Inferior parietal cortex (tissue), 1 donor: ENCODE measurements at regions not wholly inside any gene's neighbourhood (a gene's known extent, or its start where the extent isn't known, plus 50 kb on each side); places are given as distances from the start of the nearest gene placed in this dataset.

ENCODE experiments used
- DNase-seq: peaks from one replicate; pipeline ENCODE4 v3.0.0-alpha.2; 2016; ENCODE audit errors: extremely low spot score

- no peak for DNase-seq
Measured at GRCh38 chr5:174310706-174311105, 265.2 kb downstream of the NSG2 start.

- no peak for DNase-seq
Measured at GRCh38 chr5:174311121-174311520, 265.6 kb downstream of the NSG2 start.

DNA sequence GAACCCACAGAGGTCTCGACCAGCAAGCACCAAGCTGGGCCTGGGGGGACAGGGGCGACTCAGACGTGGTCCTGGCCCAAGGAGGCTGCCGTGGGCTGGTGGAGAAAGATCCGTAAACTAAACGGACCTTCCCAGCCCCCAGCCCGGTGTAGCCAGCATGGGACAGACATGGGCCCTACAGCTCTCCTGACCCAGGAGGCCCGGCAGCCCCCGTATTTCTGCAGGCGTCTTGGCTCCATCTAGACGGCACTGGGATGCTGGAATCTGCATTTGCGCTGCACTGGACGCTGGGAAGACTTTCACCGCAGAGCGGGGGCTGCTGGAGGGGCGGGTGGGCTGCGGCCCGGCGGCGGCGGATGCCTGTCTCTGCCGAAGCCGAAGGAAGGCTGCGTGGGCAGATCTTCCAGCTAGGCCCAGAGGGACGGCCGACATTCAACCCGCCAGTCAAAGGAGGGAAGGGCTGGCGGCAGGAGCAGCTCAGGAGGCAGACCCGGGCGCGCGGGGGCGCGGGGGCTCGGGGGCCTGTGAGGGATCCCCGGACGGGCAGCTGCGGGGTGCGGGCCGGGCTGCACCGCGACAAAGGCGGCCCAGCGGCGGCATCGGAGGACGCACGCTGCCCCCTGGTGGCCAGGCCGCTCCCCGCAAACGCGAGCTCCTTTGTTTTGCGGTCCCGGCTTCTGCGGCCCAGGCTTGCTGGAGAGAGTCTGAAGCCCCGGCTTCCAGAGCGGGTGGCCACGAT, 266.2 kb downstream of the NSG2 start:
- peak; percentile 73 for DNase-seq

DNA sequence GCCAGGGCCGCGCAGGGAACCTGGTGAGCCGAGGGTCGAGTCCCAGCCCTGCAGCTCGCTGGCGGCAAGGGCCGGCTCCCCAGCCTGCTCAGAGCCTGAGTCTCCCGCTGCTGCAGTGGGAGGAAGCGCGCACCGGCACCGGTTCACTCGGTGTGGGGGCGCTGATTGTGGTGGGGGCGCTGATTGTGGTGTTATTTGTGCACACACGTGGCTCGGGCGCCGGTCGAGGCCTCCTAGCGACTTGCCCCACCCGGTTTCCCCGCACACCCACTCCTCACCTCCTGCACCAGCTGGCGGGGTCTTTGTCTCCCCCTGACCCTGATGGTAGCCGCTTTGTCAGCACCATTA, 266.7 kb downstream of the NSG2 start:
- DNase-seq: no peak

DNA sequence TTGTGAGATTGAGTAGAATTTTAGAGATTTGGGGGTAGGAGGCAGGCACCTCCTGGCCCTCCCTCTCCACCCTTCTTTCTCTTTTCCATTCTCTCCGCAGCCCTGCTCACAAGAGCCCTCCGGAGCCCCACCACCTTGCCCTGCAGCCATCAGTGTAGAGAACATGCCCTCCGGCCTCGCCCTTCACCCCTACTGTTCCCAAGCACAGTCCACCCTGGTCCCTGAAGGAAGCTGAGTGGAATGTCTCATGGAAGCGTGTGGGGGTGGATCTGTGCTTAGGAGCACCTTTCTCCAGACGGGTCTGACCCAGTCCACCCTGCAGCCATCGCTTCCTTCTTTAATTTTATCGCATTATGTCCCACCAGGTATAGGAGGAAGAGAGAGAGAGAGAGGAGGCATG, 267.1 kb downstream of the NSG2 start:
- no peak for DNase-seq

DNA sequence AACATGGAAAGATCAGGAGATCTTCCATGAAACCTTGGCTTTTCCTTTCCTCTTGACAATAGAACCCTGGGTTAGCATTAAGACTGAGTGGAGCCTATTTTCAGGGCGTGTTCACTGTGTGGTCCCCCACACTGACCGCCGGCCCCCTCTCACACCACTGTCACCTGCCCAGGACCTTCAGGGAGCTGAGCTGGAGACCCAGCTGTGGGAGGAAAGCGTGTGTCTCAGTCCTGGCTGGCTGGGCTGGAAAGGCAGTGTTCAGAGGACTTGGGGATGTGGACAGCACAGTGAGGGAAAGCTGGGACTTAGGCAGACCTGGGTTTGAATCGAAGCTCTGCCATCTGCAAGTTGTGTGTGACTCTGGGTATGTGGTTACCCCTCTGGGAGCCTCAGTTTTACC, 268.1 kb downstream of the NSG2 start:
- no peak for DNase-seq

- no peak for DNase-seq
Measured at GRCh38 chr5:174314261-174314660, 268.8 kb downstream of the NSG2 start.

DNA sequence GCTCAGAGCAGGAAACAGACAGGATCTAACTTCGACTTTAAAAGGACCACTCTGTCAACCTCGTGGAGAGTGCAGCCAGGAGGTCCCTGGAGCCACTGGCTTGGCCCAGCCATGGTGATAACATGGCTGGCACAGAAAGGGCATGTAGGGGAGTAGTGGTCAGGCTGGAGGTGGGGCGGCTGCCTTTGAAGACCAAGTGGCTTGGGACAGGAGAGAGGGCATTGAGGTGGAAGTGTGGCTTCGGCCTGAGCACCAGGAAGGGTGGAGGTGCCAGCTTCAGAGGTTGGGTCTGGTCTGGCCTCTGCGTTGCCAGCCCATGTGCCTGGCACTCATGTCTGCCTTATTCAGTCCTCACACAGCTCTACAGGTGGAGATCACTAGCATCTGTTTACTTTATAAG, 270.0 kb downstream of the NSG2 start:
- DNase-seq: no peak

DNA sequence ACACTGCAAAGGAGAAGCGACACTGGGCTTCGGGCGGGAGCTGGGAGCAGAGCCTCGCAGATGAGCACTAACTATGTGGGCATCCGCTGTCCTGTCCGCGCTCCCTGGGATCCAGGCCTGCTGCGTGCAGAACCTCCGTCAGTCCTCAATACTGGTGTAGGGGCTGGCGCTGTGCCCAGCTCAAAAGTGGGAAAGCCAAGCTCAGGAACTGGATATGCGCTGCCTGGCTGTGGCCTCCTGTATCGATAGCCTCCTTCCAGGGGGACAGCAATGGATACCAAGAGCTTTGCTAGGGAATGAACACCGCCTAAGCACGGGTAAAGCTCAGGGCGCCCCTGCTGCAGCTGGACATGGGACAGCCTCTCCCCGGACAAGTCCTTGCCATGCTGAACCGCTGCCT, 270.4 kb downstream of the NSG2 start:
- DNase-seq: no peak

DNA sequence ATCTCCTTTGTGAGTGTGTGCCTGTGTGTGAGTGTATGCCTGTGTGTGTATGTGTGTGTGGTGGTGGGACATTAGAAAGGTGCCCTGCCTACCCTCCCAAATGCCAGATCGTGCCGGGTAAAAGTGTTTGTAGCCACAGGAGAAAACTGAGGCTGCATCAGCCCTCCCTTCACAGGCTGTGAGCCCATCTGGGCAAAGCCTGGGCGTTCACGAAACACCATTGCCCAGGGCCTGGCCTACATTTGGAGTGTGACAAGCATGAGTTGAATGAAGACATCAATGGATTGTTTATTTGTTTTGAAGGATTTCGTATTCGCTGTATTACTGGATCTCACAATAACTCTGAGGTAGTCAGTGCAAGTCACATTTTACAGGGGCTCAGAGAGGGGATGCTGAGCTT, 270.8 kb downstream of the NSG2 start:
- DNase-seq: no peak

GRCh38 chr5:174317256-174317894, 271.9 kb downstream of the NSG2 start:
- DNase-seq: peak; percentile 74

GRCh38 chr5:174318578-174318977, 273.1 kb downstream of the NSG2 start:
- no peak for DNase-seq

DNA sequence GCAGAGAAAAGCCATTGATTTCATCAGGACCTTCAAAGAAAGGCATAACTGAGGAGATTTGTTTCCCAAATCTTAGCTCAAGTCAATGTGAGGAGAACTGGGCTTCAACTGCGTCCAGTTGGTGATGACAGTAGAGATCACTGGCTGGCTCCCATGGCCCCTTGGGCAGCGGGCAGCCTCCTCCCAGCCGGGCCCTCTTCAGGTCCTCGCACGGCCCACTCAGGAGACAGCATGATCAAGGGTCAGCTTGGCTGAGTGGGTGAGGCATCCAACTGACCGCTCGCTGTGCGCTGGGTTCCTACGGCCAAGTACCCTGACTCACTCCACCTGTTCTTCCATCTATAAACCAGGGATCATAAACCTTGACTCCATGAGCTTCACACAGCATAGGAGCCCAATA, 274.0 kb downstream of the NSG2 start:
- DNase-seq: no peak

DNA sequence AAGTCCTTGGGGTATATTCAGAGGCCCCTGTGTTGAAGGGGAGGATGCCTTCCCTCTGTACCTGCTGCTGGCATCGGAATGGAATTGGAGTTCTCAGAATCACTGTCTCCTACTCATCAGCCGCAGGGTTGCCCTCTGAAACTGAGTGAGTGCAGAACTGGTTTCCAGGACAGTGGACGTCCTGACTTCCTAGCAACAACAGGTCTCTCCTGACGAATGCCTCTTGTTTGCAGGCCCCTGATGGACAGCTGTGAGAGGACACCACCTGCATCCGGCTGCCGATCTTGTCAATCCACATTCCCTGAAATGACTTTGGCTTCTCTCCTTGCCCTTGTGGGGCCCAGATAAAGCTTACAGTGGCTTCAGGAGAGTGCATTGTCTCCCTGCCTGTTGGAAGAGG, 274.5 kb downstream of the NSG2 start:
- no peak for DNase-seq

GRCh38 chr5:174323878-174324281, 278.4 kb downstream of the NSG2 start:
- peak; percentile 56 for DNase-seq

- no peak for DNase-seq
Measured at GRCh38 chr5:174324680-174325079, 279.2 kb downstream of the NSG2 start.

DNA sequence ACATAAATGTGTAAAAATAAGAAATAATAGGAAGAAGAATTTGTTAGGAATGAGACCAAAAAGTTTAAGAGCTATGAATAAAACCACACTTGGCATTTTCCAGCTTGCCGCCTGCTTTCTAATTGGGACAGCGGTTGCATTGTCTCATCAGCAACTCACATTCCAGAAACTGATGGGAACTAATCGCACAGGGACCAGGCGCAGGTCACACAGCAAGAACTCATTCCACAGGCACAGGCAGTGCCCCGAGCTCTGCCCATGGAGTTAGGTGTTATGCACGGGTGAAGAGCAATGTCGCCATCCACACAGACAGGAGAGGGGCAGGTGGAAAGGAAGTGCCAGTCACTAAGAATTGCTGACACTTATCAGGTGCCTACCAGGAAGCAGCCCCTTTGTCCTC, 279.9 kb downstream of the NSG2 start:
- no peak for DNase-seq

DNA sequence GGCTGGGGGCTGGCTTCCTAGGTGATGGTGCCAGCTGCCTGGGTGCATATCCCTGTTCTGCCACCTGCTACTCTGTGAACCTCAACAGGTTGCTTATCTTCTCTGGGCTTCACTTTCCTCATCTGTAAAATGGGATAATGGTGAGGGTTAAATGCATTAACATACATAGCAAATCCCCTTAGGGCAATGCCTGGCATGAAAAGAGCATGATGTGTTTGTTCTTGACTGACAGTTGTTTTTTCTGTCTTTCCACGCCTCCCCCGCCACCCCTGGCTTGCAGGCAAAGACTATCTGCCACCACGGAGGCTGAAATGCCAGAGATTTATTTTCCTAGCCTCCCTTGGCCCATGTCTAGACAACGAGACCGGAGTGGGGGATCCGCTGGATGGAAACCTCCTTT, 280.5 kb downstream of the NSG2 start:
- no peak for DNase-seq

- DNase-seq: no peak
Measured at GRCh38 chr5:174326372-174326771, 280.9 kb downstream of the NSG2 start.

DNA sequence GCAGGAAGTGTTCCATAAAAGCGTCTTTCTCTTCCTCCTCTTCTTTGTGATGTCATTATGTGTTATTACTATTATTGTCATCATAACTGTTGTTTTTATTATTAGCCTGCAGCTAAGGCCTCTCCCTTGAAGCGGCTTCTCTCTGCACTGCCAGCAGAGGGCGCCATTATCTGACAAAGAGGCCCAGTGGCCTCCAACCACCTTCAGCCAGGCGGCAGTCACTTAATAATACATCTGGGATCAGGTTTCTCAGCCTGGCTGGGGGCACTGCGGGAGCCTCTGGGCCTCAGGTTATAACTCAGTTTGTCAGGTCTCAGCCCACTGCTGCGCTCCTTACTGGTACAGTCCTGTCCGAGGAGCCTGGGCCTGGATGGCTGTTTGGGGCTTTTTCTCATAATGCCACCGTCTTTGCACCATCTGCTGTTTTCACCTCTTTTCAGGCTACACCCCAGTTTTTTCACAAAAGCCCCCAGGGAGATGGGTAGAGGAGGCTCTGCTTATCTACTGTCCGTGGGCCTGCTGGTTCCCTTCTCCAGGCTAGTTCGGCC, 281.9 kb downstream of the NSG2 start:
- peak; percentile 60 for DNase-seq

DNA sequence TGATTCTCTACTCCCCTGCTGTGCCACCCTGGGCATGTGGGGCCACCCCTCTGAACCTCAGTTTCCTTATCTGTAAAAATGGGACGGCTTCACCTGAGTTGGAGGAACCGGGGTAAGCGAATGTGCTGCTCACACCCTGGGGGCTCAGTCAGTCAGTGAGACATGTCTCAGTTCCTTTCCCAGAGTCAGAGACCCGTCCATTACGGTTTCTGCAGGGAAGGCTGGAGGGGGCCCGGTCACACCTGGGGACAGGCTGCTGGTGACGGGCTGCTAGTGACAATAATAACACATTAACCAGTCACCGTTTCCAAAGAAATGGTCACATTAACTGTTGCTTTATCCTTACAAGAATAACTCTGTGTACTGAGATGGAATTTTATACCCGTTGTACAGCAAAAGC, 282.4 kb downstream of the NSG2 start:
- no peak for DNase-seq

- no peak for DNase-seq
Measured at GRCh38 chr5:174328631-174329299, 283.3 kb downstream of the NSG2 start.

- DNase-seq: no peak
Measured at GRCh38 chr5:174329738-174330137, 284.2 kb downstream of the NSG2 start.
